ENCODE measurements at regions not wholly inside any gene's neighbourhood (a gene's known extent, or its start where the extent isn't known, plus 50 kb on each side); places are given as distances from the start of the nearest gene placed in this dataset.
A peak's percentile ranks its signal among the peaks of the same experiment; 100 is the strongest.

- 55 to 63% methylated on average over 4 of the region's 4 CpGs for WGBS, 2 donors
- no peak for ATAC-seq (ENCODE audit: insufficient read depth, low FRiP score)
- TF ChIP-seq CTCF (IDR thresholded peaks at IDR 0.05; ENCODE audit: control extremely low read depth, extremely low read depth), result no peak
These were observed 641.9 kb downstream of the OTOL1 start for GRCh38 chr3:162138509-162138908.

DNA sequence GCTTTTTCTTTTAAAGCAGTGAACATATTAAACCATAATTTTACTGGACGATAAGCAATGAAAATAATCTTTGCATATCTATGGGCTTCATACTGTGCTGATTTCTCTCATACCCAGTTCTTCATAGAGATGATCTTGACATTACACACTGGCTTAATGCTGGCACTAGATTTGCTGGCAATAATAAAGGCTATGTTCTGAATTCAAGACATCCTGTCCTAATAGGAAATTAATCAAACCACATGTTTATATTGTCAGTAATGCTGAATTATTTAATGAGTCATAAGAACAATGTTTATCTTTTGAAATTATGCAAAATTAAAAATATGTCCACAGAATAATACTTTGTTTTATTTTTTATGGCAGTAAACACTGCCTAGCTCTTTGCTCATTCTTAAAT lies 643.2 kb downstream of the OTOL1 start:
- WGBS, 2 donors, result 26 to 38% methylated on average over 1 of the region's 1 CpG
- no peaks in the 10 kb centered on the region for H3K27me3 ChIP-seq (ENCODE audit: control insufficient read depth in 3 of 3, insufficient read depth in 3 of 3, low read length in 2 of 3)
- TF ChIP-seq CTCF (IDR thresholded peaks at IDR 0.05; ENCODE audit: control extremely low read depth, extremely low read depth), result no peak
- H3K4me1 ChIP-seq (ENCODE audit: control insufficient read depth in 5 of 5, insufficient read depth in 5 of 5, low read length in 5 of 5), result no peaks in the 10 kb centered on the region
- no peaks in the 10 kb centered on the region for H3K9me3 ChIP-seq (ENCODE audit: control insufficient read depth in 4 of 4, insufficient read depth in 3 of 4, low read length in 3 of 4)
- ATAC-seq (ENCODE audit: insufficient read depth, low FRiP score), result no peak
- no peak for DNase-seq
- no peak overlapping the region for H3K27ac ChIP-seq (ENCODE audit: low read depth in 1 of 2, low read length in 1 of 2)
- no peak overlapping the region for H3K4me3 ChIP-seq
- no peak overlapping the region for H3K9ac ChIP-seq (ENCODE audit: insufficient read depth in 1 of 2, low read length in 2 of 2)
- no peaks in the 10 kb centered on the region for H3K36me3 ChIP-seq (ENCODE audit: control insufficient read depth in 4 of 4, insufficient read depth in 4 of 4, low read length in 4 of 4)

More at GRCh38 chr3:162138509-162138908, 641.9 kb downstream of the OTOL1 start:
- DNase-seq, result no peak
- Histone ChIP-seq H3K27me3 (ENCODE audit: control insufficient read depth in 3 of 3, insufficient read depth in 3 of 3, low read length in 2 of 3) (no peaks in the 10 kb centered on the region), H3K36me3 (ENCODE audit: control insufficient read depth in 4 of 4, insufficient read depth in 4 of 4, low read length in 4 of 4) (no peaks in the 10 kb centered on the region), H3K9me3 (ENCODE audit: control insufficient read depth in 4 of 4, insufficient read depth in 3 of 4, low read length in 3 of 4) (no peaks in the 10 kb centered on the region), H3K9ac (ENCODE audit: insufficient read depth in 1 of 2, low read length in 2 of 2) (no peak overlapping the region), H3K27ac (ENCODE audit: low read depth in 1 of 2, low read length in 1 of 2) (no peak overlapping the region), H3K4me1 (ENCODE audit: control insufficient read depth in 5 of 5, insufficient read depth in 5 of 5, low read length in 5 of 5) (no peaks in the 10 kb centered on the region), H3K4me3 (no peak overlapping the region)

- H3K4me3 ChIP-seq, result no peak overlapping the region
- DNase-seq (peak in 1 of 3 donors; percentile 6), ATAC-seq (ENCODE audit: insufficient read depth, low FRiP score) (no peak)
- H3K9ac ChIP-seq (ENCODE audit: insufficient read depth in 1 of 2, low read length in 2 of 2), result no peak overlapping the region
- H3K36me3 ChIP-seq (ENCODE audit: control insufficient read depth in 4 of 4, insufficient read depth in 4 of 4, low read length in 4 of 4), result no peaks in the 10 kb centered on the region
- WGBS, 2 donors, result 32 to 67% methylated on average over 2 of the region's 2 CpGs
- no peak for TF ChIP-seq CTCF (IDR thresholded peaks at IDR 0.05; ENCODE audit: control extremely low read depth, extremely low read depth)
- H3K27me3 ChIP-seq (ENCODE audit: control insufficient read depth in 3 of 3, insufficient read depth in 3 of 3, low read length in 2 of 3), result no peaks in the 10 kb centered on the region
- H3K9me3 ChIP-seq (ENCODE audit: control insufficient read depth in 4 of 4, insufficient read depth in 3 of 4, low read length in 3 of 4), result no peaks in the 10 kb centered on the region
- H3K27ac ChIP-seq (ENCODE audit: low read depth in 1 of 2, low read length in 1 of 2), result no peak overlapping the region
- no peaks in the 10 kb centered on the region for H3K4me1 ChIP-seq (ENCODE audit: control insufficient read depth in 5 of 5, insufficient read depth in 5 of 5, low read length in 5 of 5)
These were observed 644.7 kb downstream of the OTOL1 start for GRCh38 chr3:162141272-162141791.

DNA sequence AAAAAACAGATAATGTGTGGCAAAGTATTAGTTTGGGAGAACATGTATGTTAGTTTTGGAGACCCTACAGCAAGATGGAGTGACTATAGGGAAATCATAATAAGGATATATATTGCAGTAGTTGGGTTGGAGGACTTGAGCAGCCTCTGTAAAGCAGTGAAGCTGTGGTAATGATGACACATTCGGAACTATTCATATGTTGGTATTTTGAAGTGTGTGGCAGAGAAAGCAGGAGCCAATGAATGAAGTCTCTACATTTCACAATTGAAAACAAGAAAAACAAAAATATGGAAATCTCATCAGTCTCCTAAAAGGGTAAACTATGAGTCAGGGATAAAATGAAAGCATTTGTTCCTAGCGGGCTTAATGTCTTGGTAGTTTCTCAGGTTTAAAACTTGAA lies 645.9 kb downstream of the OTOL1 start:
- WGBS, 2 donors, result 87 to 91% methylated on average over 2 of the region's 2 CpGs
- ATAC-seq (ENCODE audit: insufficient read depth, low FRiP score) (no peak), DNase-seq (no peak)
- H3K27me3 ChIP-seq (ENCODE audit: control insufficient read depth in 3 of 3, insufficient read depth in 3 of 3, low read length in 2 of 3), result no peaks in the 10 kb centered on the region
- H3K36me3 ChIP-seq (ENCODE audit: control insufficient read depth in 4 of 4, insufficient read depth in 4 of 4, low read length in 4 of 4), result no peaks in the 10 kb centered on the region
- TF ChIP-seq CTCF (IDR thresholded peaks at IDR 0.05; ENCODE audit: control extremely low read depth, extremely low read depth), result no peak
- no peak overlapping the region for H3K9ac ChIP-seq (ENCODE audit: insufficient read depth in 1 of 2, low read length in 2 of 2)
- H3K9me3 ChIP-seq (ENCODE audit: control insufficient read depth in 4 of 4, insufficient read depth in 3 of 4, low read length in 3 of 4), result no peaks in the 10 kb centered on the region
- no peaks in the 10 kb centered on the region for H3K4me1 ChIP-seq (ENCODE audit: control insufficient read depth in 5 of 5, insufficient read depth in 5 of 5, low read length in 5 of 5)
- H3K27ac ChIP-seq (ENCODE audit: low read depth in 1 of 2, low read length in 1 of 2), result no peak overlapping the region
- no peak overlapping the region for H3K4me3 ChIP-seq
